Right lobe of liver (tissue), 4 donors: ENCODE measurements at regions not wholly inside any gene's neighbourhood (a gene's known extent, or its start where the extent isn't known, plus 50 kb on each side); places are given as distances from the start of the nearest gene placed in this dataset.

Experiments used
- POLR2A ChIP-seq: fragments of 450-650 bp; IDR thresholded peaks from one replicate; pipeline ENCODE4 v1.6.1; 2017; ENCODE audit warnings: antibody characterized with exemption, mild to moderate bottlenecking
- TF ChIP-seq, protein P1 (sequence below), 4 donors: fragments of 200-600 bp in 3 of 4; fragments of 450-650 bp in 1 of 4; IDR thresholded peaks; one replicate each; pipeline versions ENCODE4 v1.5.1 to v1.8.0; 2016 to 2022; ENCODE audit warnings: antibody characterized with exemption in 4 of 4, mild to moderate bottlenecking in 2 of 4
- donor health status: DM: no; HTN: no; CAD: no.
- donor health status: DM: no; HTN: no; CAD: no.
- donor health status: DM: no; HTN: yes; CAD: no.

GRCh38 chr1:104098837-104099236, 349.1 kb downstream of the AMY1C start:
- no peak for TF ChIP-seq POLR2A
- TF ChIP-seq, protein P1, sequence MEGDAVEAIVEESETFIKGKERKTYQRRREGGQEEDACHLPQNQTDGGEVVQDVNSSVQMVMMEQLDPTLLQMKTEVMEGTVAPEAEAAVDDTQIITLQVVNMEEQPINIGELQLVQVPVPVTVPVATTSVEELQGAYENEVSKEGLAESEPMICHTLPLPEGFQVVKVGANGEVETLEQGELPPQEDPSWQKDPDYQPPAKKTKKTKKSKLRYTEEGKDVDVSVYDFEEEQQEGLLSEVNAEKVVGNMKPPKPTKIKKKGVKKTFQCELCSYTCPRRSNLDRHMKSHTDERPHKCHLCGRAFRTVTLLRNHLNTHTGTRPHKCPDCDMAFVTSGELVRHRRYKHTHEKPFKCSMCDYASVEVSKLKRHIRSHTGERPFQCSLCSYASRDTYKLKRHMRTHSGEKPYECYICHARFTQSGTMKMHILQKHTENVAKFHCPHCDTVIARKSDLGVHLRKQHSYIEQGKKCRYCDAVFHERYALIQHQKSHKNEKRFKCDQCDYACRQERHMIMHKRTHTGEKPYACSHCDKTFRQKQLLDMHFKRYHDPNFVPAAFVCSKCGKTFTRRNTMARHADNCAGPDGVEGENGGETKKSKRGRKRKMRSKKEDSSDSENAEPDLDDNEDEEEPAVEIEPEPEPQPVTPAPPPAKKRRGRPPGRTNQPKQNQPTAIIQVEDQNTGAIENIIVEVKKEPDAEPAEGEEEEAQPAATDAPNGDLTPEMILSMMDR (IDR thresholded peaks at IDR 0.05): no peak
